ENCODE measurements at regions not wholly inside any gene's neighbourhood (a gene's known extent, or its start where the extent isn't known, plus 50 kb on each side); places are given as distances from the start of the nearest gene placed in this dataset.

- TF ChIP-seq MAX (IDR thresholded peaks at IDR 0.05): no peak
- no peak for TF ChIP-seq CTCF (IDR thresholded peaks at IDR 0.05; ENCODE audit: low read depth, low read length, missing input control)
- no peak for TF ChIP-seq RAD21 (IDR thresholded peaks at IDR 0.05)
- TF ChIP-seq REST (IDR thresholded peaks at IDR 0.05): no peak
- no peak for TF ChIP-seq JUND (IDR thresholded peaks at IDR 0.05)
- no peak for TF ChIP-seq GABPA (IDR thresholded peaks at IDR 0.05 in 1 of 2, conservative IDR thresholded peaks at IDR 0.05 in 1 of 2)
- TF ChIP-seq TAF1 (conservative IDR thresholded peaks at IDR 0.05): no peak
- TF ChIP-seq YY1 (IDR thresholded peaks at IDR 0.05): no peak
- no peak for TF ChIP-seq EGR1 (IDR thresholded peaks at IDR 0.05; ENCODE audit: low read depth in 2 of 2)
Measured at GRCh38 chr20:22080985-22081384, 375.5 kb downstream of the PAX1 start.

Measured in liver (tissue), 3 donors.